ENCODE measurements at regions not wholly inside any gene's neighbourhood (a gene's known extent, or its start where the extent isn't known, plus 50 kb on each side); places are given as distances from the start of the nearest gene placed in this dataset.

- no peak for TF ChIP-seq MYC (IDR thresholded peaks at IDR 0.05; ENCODE audit: low read depth, low read length)
- no peak for TF ChIP-seq POLR2A (IDR thresholded peaks at IDR 0.05; ENCODE audit: extremely low read depth, insufficient read length)
- TF ChIP-seq MAX (IDR thresholded peaks at IDR 0.05; ENCODE audit: low read depth, low read length), result no peak
- TF ChIP-seq, protein P1, sequence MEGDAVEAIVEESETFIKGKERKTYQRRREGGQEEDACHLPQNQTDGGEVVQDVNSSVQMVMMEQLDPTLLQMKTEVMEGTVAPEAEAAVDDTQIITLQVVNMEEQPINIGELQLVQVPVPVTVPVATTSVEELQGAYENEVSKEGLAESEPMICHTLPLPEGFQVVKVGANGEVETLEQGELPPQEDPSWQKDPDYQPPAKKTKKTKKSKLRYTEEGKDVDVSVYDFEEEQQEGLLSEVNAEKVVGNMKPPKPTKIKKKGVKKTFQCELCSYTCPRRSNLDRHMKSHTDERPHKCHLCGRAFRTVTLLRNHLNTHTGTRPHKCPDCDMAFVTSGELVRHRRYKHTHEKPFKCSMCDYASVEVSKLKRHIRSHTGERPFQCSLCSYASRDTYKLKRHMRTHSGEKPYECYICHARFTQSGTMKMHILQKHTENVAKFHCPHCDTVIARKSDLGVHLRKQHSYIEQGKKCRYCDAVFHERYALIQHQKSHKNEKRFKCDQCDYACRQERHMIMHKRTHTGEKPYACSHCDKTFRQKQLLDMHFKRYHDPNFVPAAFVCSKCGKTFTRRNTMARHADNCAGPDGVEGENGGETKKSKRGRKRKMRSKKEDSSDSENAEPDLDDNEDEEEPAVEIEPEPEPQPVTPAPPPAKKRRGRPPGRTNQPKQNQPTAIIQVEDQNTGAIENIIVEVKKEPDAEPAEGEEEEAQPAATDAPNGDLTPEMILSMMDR (IDR thresholded peaks at IDR 0.05; ENCODE audit: low read depth, low read length), result no peak
- DNase-seq (ENCODE audit: low read depth), result no peak
- H3K4me3 ChIP-seq (ENCODE audit: low read depth, low read length), result no peak overlapping the region
Observed at GRCh38 chr7:32262315-32262714, 192.1 kb upstream of the PDE1C start.

- no peak overlapping the region for H3K4me3 ChIP-seq (ENCODE audit: low read depth, low read length)
- TF ChIP-seq, protein P1 (IDR thresholded peaks at IDR 0.05; ENCODE audit: low read depth, low read length), result no peak
- no peak for TF ChIP-seq POLR2A (IDR thresholded peaks at IDR 0.05; ENCODE audit: extremely low read depth, insufficient read length)
- TF ChIP-seq MYC (IDR thresholded peaks at IDR 0.05; ENCODE audit: low read depth, low read length), result no peak
- no peak for TF ChIP-seq MAX (IDR thresholded peaks at IDR 0.05; ENCODE audit: low read depth, low read length)
- no peak for DNase-seq (ENCODE audit: low read depth)
Observed at GRCh38 chr7:32259931-32260596, 189.9 kb upstream of the PDE1C start.

DNA sequence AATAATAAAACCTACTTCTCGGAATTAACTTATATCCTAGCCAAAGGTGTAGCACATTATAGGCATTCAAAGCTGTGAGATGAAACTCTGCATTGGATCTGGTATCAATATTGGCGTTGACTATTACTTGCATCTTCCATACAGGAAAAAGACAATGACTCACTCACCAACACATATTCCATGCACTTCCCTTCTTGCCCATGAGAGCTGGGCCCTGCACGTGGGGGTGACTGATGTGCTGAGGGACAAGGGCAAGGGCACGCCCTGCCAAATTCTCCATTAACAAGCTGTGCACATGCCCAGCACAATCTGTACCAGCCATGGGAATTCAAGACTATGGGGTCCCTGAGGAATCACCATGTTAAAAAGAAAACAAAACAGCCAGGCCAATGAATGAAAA is 188.1 kb upstream of the PDE1C start:
- TF ChIP-seq, protein P1 (IDR thresholded peaks at IDR 0.05; ENCODE audit: low read depth, low read length), result no peak
- no peak for TF ChIP-seq MAX (IDR thresholded peaks at IDR 0.05; ENCODE audit: low read depth, low read length)
- no peak for TF ChIP-seq MYC (IDR thresholded peaks at IDR 0.05; ENCODE audit: low read depth, low read length)
- TF ChIP-seq POLR2A (IDR thresholded peaks at IDR 0.05; ENCODE audit: extremely low read depth, insufficient read length), result no peak
- no peak overlapping the region for H3K4me3 ChIP-seq (ENCODE audit: low read depth, low read length)
- no peak for DNase-seq (ENCODE audit: low read depth)

GRCh38 chr7:32257621-32258020 is 187.4 kb upstream of the PDE1C start:
- TF ChIP-seq POLR2A (IDR thresholded peaks at IDR 0.05; ENCODE audit: extremely low read depth, insufficient read length), result no peak
- TF ChIP-seq, protein P1 (IDR thresholded peaks at IDR 0.05; ENCODE audit: low read depth, low read length), result no peak
- no peak for TF ChIP-seq MAX (IDR thresholded peaks at IDR 0.05; ENCODE audit: low read depth, low read length)
- TF ChIP-seq MYC (IDR thresholded peaks at IDR 0.05; ENCODE audit: low read depth, low read length), result no peak
- no peak overlapping the region for H3K4me3 ChIP-seq (ENCODE audit: low read depth, low read length)
- no peak for DNase-seq (ENCODE audit: low read depth)

- DNase-seq (ENCODE audit: low read depth), result no peak
- TF ChIP-seq MAX (IDR thresholded peaks at IDR 0.05; ENCODE audit: low read depth, low read length) (no peak), MYC (IDR thresholded peaks at IDR 0.05; ENCODE audit: low read depth, low read length) (no peak), POLR2A (IDR thresholded peaks at IDR 0.05; ENCODE audit: extremely low read depth, insufficient read length) (no peak)
- TF ChIP-seq, protein P1 (IDR thresholded peaks at IDR 0.05; ENCODE audit: low read depth, low read length), result no peak
- H3K4me3 ChIP-seq (ENCODE audit: low read depth, low read length), result no peak overlapping the region
Observed at GRCh38 chr7:32256811-32257210, 186.6 kb upstream of the PDE1C start.
